Neural cell (in vitro differentiated cells): ENCODE measurements at regions not wholly inside any gene's neighbourhood (a gene's known extent, or its start where the extent isn't known, plus 50 kb on each side); places are given as distances from the start of the nearest gene placed in this dataset.

Source experiments
- H2AFZ ChIP-seq: fragments of 200-600, 300-800 bp; sonication (generic), shearing (Covaris generic); 2 replicates; pipeline ENCODE4 v1.6.0; 2014; ENCODE audit warnings: low read depth, mild to moderate bottlenecking, antibody characterized with exemption, low read length, moderate library complexity
- H3F3A ChIP-seq: fragments of 200-600 bp; shearing (Covaris generic); 2 replicates; pipeline ENCODE4 v1.6.1; 2016; ENCODE audit warnings: mild to moderate bottlenecking, moderate library complexity, mixed read lengths, antibody characterized with exemption, low read length; ENCODE audit not compliant: insufficient read depth, poor library complexity, severe bottlenecking
- H3K27ac ChIP-seq: fragments of 200-600, 300-800 bp; sonication (generic), shearing (Covaris generic); 2 replicates; pipeline ENCODE4 v1.5.1; 2014; ENCODE audit warnings: mild to moderate bottlenecking, low read length, moderate library complexity
- H3K27me3 ChIP-seq: fragments of 300-800, 200-600 bp; sonication (generic), shearing (Covaris generic); 2 replicates; pipeline ENCODE4 v1.6.0; 2014; ENCODE audit warnings: mild to moderate bottlenecking, low read depth, low read length, moderate library complexity; ENCODE audit not compliant: insufficient read depth
- H3K36me3 ChIP-seq: fragments of 300-800, 200-600 bp; sonication (generic), shearing (Covaris generic); 2 replicates; pipeline ENCODE4 v1.5.1; 2014; ENCODE audit warnings: mild to moderate bottlenecking, antibody characterized with exemption, low read length, moderate library complexity; ENCODE audit not compliant: insufficient read depth
- H3K4me2 ChIP-seq: fragments of 300-800, 200-600 bp; sonication (generic), shearing (Covaris generic); 2 replicates; pipeline ENCODE4 v1.6.0; 2014; ENCODE audit warnings: mild to moderate bottlenecking, low read length
- H3K4me3 ChIP-seq: fragments of 300-800, 200-600 bp; sonication (generic), shearing (Covaris generic); 2 replicates; pipeline ENCODE4 v1.5.1; 2014; ENCODE audit warnings: mild to moderate bottlenecking, low read length, moderate library complexity
- H3K79me2 ChIP-seq: fragments of 200-600 bp; shearing (Covaris generic); replicated peaks from 2 replicates; pipeline ENCODE4 v1.6.0; 2014; ENCODE audit warnings: mild to moderate bottlenecking, low read length, moderate library complexity; ENCODE audit not compliant: insufficient read depth
- H3K9ac ChIP-seq: fragments of 300-800, 200-600 bp; sonication (generic), shearing (Covaris generic); 2 replicates; pipeline ENCODE4 v1.6.1; 2016; ENCODE audit warnings: mild to moderate bottlenecking, low read length, mixed read lengths
- H3K9me2 ChIP-seq: fragments of 200-600 bp; shearing (Covaris generic); 2 replicates; pipeline ENCODE4 v1.6.1; 2016; ENCODE audit warnings: mild to moderate bottlenecking, low read length, mixed read lengths; ENCODE audit not compliant: insufficient read depth
- H3K9me3 ChIP-seq: fragments of 200-600, 300-800 bp; sonication (generic), shearing (Covaris generic); 2 replicates; pipeline ENCODE4 v1.6.1; 2016; ENCODE audit warnings: mild to moderate bottlenecking, mixed run types, low read length, moderate library complexity, mixed read lengths
- H4K20me1 ChIP-seq: fragments of 200-600 bp; shearing (Covaris generic); 2 replicates; pipeline ENCODE4 v1.6.1; 2016; ENCODE audit warnings: mild to moderate bottlenecking, mixed run types; ENCODE audit not compliant: insufficient read depth
- EP300 ChIP-seq: fragments of 450-650 bp; conservative IDR thresholded peaks from 2 replicates; pipeline ENCODE4 v1.6.1; 2014; ENCODE audit warnings: antibody characterized with exemption, mild to moderate bottlenecking, moderate library complexity; ENCODE audit not compliant: poor library complexity, severe bottlenecking
- EZH2 ChIP-seq: fragments of 200-600, 300-800 bp; shearing (Covaris generic), sonication (generic); IDR thresholded peaks from 2 replicates; pipeline ENCODE4 v1.6.1; 2014; ENCODE audit warnings: antibody characterized with exemption, low read length, borderline replicate concordance, mild to moderate bottlenecking; ENCODE audit not compliant: insufficient read depth, poor library complexity, severe bottlenecking
- MXI1 ChIP-seq: fragments of 450-650 bp; conservative IDR thresholded peaks from 2 replicates; pipeline ENCODE4 v1.6.1; 2014; ENCODE audit warnings: antibody characterized with exemption, mild to moderate bottlenecking; ENCODE audit not compliant: poor library complexity, severe bottlenecking
- POLR2AphosphoS5 ChIP-seq: IDR thresholded peaks from 2 replicates; pipeline ENCODE4 v1.6.1; 2012
- RAD21 ChIP-seq: fragments of 450-650 bp; conservative IDR thresholded peaks from 2 replicates; pipeline ENCODE4 v1.6.1; 2014; ENCODE audit warnings: antibody characterized with exemption, mild to moderate bottlenecking, moderate library complexity
- SMC3 ChIP-seq: fragments of 450-650 bp; conservative IDR thresholded peaks from 2 replicates; pipeline ENCODE4 v1.6.1; 2014; ENCODE audit warnings: antibody characterized with exemption, mild to moderate bottlenecking, moderate library complexity; ENCODE audit not compliant: poor library complexity
- TAF1 ChIP-seq: IDR thresholded peaks from 2 replicates; pipeline ENCODE4 v1.6.1; 2012; ENCODE audit warnings: low read depth
- TF ChIP-seq, protein P1 (sequence below): fragments of 450-650 bp; IDR thresholded peaks from 2 replicates; pipeline ENCODE4 v1.5.1; 2014; ENCODE audit warnings: antibody characterized with exemption, mild to moderate bottlenecking, moderate library complexity; ENCODE audit not compliant: poor library complexity, severe bottlenecking
- TF ChIP-seq, protein P2 (sequence below): IDR thresholded peaks from 2 replicates; pipeline ENCODE4 v1.6.1; 2012; ENCODE audit warnings: borderline replicate concordance

DNA sequence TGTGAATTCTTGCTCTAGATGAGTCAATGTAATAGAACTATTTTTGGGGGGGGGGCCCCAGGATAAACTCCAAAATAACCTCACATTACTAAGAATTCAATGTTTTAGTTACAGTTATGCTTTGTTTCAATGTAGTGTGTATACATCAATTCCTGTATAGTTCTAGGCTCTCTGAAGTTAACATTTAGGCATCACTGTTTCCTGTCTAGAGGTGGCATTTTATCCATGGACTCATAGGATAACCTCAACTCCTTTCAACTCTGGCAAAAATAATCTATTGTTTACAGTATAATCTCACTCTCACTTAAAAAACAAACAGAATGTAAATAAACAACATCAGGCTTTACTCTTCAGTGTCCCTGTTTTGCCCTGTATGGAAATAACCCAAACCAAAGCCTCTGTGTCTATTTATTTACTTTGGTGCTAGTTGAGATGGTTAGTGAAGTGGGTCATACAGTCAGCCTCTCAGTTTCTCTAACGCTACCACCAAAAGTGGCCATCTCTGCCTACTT, 79.3 kb upstream of the MMADHC start:
- H4K20me1 ChIP-seq: no peaks in the 10 kb centered on the region
- no peak overlapping the region for H3K4me3 ChIP-seq
- no peak overlapping the region for H2AFZ ChIP-seq
- H3K9me3 ChIP-seq: peaks cover 5% of the 10 kb centered on the region
- no peak overlapping the region for H3K4me2 ChIP-seq
- TF ChIP-seq TAF1: no peak
- TF ChIP-seq, protein P1, sequence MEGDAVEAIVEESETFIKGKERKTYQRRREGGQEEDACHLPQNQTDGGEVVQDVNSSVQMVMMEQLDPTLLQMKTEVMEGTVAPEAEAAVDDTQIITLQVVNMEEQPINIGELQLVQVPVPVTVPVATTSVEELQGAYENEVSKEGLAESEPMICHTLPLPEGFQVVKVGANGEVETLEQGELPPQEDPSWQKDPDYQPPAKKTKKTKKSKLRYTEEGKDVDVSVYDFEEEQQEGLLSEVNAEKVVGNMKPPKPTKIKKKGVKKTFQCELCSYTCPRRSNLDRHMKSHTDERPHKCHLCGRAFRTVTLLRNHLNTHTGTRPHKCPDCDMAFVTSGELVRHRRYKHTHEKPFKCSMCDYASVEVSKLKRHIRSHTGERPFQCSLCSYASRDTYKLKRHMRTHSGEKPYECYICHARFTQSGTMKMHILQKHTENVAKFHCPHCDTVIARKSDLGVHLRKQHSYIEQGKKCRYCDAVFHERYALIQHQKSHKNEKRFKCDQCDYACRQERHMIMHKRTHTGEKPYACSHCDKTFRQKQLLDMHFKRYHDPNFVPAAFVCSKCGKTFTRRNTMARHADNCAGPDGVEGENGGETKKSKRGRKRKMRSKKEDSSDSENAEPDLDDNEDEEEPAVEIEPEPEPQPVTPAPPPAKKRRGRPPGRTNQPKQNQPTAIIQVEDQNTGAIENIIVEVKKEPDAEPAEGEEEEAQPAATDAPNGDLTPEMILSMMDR: no peak
- no peak for TF ChIP-seq POLR2AphosphoS5
- TF ChIP-seq EZH2: no peak
- TF ChIP-seq SMC3: no peak
- TF ChIP-seq, protein P2, sequence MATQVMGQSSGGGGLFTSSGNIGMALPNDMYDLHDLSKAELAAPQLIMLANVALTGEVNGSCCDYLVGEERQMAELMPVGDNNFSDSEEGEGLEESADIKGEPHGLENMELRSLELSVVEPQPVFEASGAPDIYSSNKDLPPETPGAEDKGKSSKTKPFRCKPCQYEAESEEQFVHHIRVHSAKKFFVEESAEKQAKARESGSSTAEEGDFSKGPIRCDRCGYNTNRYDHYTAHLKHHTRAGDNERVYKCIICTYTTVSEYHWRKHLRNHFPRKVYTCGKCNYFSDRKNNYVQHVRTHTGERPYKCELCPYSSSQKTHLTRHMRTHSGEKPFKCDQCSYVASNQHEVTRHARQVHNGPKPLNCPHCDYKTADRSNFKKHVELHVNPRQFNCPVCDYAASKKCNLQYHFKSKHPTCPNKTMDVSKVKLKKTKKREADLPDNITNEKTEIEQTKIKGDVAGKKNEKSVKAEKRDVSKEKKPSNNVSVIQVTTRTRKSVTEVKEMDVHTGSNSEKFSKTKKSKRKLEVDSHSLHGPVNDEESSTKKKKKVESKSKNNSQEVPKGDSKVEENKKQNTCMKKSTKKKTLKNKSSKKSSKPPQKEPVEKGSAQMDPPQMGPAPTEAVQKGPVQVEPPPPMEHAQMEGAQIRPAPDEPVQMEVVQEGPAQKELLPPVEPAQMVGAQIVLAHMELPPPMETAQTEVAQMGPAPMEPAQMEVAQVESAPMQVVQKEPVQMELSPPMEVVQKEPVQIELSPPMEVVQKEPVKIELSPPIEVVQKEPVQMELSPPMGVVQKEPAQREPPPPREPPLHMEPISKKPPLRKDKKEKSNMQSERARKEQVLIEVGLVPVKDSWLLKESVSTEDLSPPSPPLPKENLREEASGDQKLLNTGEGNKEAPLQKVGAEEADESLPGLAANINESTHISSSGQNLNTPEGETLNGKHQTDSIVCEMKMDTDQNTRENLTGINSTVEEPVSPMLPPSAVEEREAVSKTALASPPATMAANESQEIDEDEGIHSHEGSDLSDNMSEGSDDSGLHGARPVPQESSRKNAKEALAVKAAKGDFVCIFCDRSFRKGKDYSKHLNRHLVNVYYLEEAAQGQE: no peak
- no peaks in the 10 kb centered on the region for H3K79me2 ChIP-seq
- H3F3A ChIP-seq: no peaks in the 10 kb centered on the region
- H3K36me3 ChIP-seq: no peaks in the 10 kb centered on the region
- H3K9me2 ChIP-seq: no peaks in the 10 kb centered on the region
- H3K27me3 ChIP-seq: no peaks in the 10 kb centered on the region
- no peak overlapping the region for H3K27ac ChIP-seq
- H3K9ac ChIP-seq: no peak overlapping the region

DNA sequence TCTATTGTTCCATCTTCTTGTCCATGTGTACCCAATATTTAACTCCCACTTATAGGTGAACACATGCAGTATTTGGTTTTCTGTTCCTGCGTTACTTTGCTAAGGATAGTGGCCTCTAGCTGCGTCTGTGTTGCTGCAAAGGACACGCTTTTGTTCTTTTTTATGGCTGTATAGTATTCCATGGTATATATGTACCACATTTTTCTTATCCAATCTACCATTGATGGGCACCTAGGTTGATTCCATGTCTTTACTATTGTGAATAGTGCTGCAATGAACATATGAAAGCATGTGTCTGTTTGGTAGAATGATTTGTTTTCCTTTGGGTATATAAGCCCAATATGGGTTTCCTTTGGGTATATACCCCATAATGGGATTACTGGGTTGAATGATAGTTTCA, 77.3 kb upstream of the MMADHC start:
- no peaks in the 10 kb centered on the region for H3K27me3 ChIP-seq
- H2AFZ ChIP-seq: no peak overlapping the region
- H3K4me2 ChIP-seq: no peak overlapping the region
- peaks cover 5% of the 10 kb centered on the region for H3K9me3 ChIP-seq
- no peak overlapping the region for H3K9ac ChIP-seq
- TF ChIP-seq POLR2AphosphoS5: no peak
- TF ChIP-seq EP300: no peak
- TF ChIP-seq TAF1: no peak
- TF ChIP-seq SMC3: no peak
- TF ChIP-seq, protein P2: no peak
- no peak for TF ChIP-seq MXI1
- TF ChIP-seq EZH2: no peak
- no peak for TF ChIP-seq RAD21
- TF ChIP-seq, protein P1: no peak
- no peak overlapping the region for H3K27ac ChIP-seq
- no peak overlapping the region for H3K4me3 ChIP-seq
- no peaks in the 10 kb centered on the region for H3K9me2 ChIP-seq
- no peaks in the 10 kb centered on the region for H4K20me1 ChIP-seq
- H3K79me2 ChIP-seq: no peaks in the 10 kb centered on the region
- H3K36me3 ChIP-seq: no peaks in the 10 kb centered on the region
- H3F3A ChIP-seq: no peaks in the 10 kb centered on the region
